ENCODE measurements at regions not wholly inside any gene's neighbourhood (a gene's known extent, or its start where the extent isn't known, plus 50 kb on each side); places are given as distances from the start of the nearest gene placed in this dataset.

DNA sequence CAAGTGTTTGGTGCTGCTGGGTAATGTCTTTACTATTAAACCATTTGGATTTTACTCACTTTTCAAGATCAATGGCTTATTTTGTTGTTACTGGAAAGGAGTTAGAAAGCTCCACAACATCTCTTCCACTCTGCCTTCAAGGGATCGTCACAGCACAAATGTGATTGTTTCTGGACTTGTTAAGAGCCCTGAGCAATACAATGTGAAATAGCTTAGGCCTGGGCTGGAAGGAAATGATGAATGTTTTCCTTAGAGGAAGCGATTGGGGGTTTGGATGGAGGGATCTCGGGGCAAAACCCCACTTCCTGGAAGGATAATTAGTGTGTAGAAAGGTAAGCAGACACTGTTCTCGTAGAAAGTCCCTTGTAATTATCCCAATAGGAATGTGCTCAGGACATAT is 59.3 kb upstream of the MYO10 start:
- CTCF ChIA-PET = interaction anchor here (0.6 to 4.4 kb wide), 11 partner anchors 9 to 195 kb away, joined by 3 to 34 read pairs (median 4); no protein-coding TSS in a partner anchor
- no peaks in the 10 kb centered on the region for H3K9me1 ChIP-seq (replicated peaks; ENCODE audit: control insufficient read depth, extremely low read depth, insufficient read depth, low read length)
- POLR2A ChIA-PET = interaction anchor here (1.2 kb wide), 1 partner anchor 59 kb away, joined by 4 read pairs; the partner anchor contains the start of gene MYO10
- FAIRE-seq (peak; percentile 88), DNase-seq (ENCODE audit: low read depth, low spot score) (peak; percentile 89)
- no peaks in the 10 kb centered on the region for H3K79me2 ChIP-seq (ENCODE audit: control insufficient read depth, insufficient read depth, low read length)
- dilution Hi-C loops (cut with MboI; ENCODE audit: extremely low pct_ligation_motif_present, low sequenced_read_pairs) = no loop called here
- H3K4me2 ChIP-seq (ENCODE audit: insufficient read depth, low read length) = peak overlapping the region; percentile 67
- peak overlapping the region; percentile 41 for H2AFZ ChIP-seq (ENCODE audit: low read depth, low read length)
- peak; percentile 80 for TF ChIP-seq FOS (IDR thresholded peaks at IDR 0.05; ENCODE audit: borderline replicate concordance, insufficient read depth, low read length)
- TF ChIP-seq GATA2 (IDR thresholded peaks at IDR 0.05; ENCODE audit: insufficient read depth, insufficient read length, low read depth, low read length) = peak; percentile 75
- TF ChIP-seq POLR2AphosphoS5 (IDR thresholded peaks at IDR 0.05; ENCODE audit: insufficient read depth, low read depth, low read length) = peak; percentile 83
- TF ChIP-seq, protein P1, sequence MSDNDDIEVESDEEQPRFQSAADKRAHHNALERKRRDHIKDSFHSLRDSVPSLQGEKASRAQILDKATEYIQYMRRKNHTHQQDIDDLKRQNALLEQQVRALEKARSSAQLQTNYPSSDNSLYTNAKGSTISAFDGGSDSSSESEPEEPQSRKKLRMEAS (IDR thresholded peaks at IDR 0.05; ENCODE audit: insufficient read depth, insufficient read length) = no peak
- TF ChIP-seq POLR2A (IDR thresholded peaks at IDR 0.05; ENCODE audit: low read depth, low read length) = no peak
- TF ChIP-seq JUN (IDR thresholded peaks at IDR 0.05; ENCODE audit: borderline replicate concordance, insufficient read depth, insufficient read length, low read depth) = peak; percentile 85
- TF ChIP-seq, protein P2, sequence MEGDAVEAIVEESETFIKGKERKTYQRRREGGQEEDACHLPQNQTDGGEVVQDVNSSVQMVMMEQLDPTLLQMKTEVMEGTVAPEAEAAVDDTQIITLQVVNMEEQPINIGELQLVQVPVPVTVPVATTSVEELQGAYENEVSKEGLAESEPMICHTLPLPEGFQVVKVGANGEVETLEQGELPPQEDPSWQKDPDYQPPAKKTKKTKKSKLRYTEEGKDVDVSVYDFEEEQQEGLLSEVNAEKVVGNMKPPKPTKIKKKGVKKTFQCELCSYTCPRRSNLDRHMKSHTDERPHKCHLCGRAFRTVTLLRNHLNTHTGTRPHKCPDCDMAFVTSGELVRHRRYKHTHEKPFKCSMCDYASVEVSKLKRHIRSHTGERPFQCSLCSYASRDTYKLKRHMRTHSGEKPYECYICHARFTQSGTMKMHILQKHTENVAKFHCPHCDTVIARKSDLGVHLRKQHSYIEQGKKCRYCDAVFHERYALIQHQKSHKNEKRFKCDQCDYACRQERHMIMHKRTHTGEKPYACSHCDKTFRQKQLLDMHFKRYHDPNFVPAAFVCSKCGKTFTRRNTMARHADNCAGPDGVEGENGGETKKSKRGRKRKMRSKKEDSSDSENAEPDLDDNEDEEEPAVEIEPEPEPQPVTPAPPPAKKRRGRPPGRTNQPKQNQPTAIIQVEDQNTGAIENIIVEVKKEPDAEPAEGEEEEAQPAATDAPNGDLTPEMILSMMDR (IDR thresholded peaks at IDR 0.05; ENCODE audit: extremely low read depth in 1 of 2, insufficient read depth in 1 of 2, low read depth in 1 of 2, low read length in 2 of 2) = no peak
- TF ChIP-seq EZH2 (IDR thresholded peaks at IDR 0.05; ENCODE audit: borderline replicate concordance, low read depth, low read length, severe bottlenecking) = no peak
- no peak for TF ChIP-seq MYC (IDR thresholded peaks at IDR 0.05; ENCODE audit: low read depth, low read length)
- peak overlapping the region; percentile 95 for H3K27ac ChIP-seq (ENCODE audit: insufficient read depth, low read depth, low read length)
- BruUV-seq (replicated peaks) = no TSS peak
- no peaks in the 10 kb centered on the region for H3K27me3 ChIP-seq (ENCODE audit: control insufficient read depth in 2 of 2, insufficient read depth in 2 of 2, low read length in 2 of 2)
- H3K9ac ChIP-seq (replicated peaks; ENCODE audit: extremely low read depth, insufficient read depth, low read length) = peak overlapping the region; percentile 63
- intact Hi-C loops (cut with micrococcal nuclease) = loop anchor here (1.0 to 2.0 kb wide), 6 partner anchors 37 to 137 kb away; partner anchors contain the start of gene MYO10
- H3K4me3 ChIP-seq (replicated peaks in 1 of 3; ENCODE audit: insufficient read depth in 1 of 3, low read depth in 1 of 3, low read length in 3 of 3) = peak overlapping the region in 1 of 3 experiments; percentile 2
- H3K9me3 ChIP-seq (replicated peaks; ENCODE audit: control insufficient read depth, insufficient read depth, low read length) = no peaks in the 10 kb centered on the region
- H4K20me1 ChIP-seq (replicated peaks; ENCODE audit: control insufficient read depth, extremely low read depth, insufficient read depth, low read length) = no peaks in the 10 kb centered on the region
- peaks cover 46% of the 10 kb centered on the region for H3K4me1 ChIP-seq (ENCODE audit: control insufficient read depth, extremely low read depth, insufficient read depth, low read length)
- H3K36me3 ChIP-seq (ENCODE audit: control insufficient read depth in 2 of 2, extremely low read depth in 1 of 2, insufficient read depth in 2 of 2, low read length in 2 of 2) = no peaks in the 10 kb centered on the region

All from endothelial cell of umbilical vein (primary cell).